ENCODE measurements at regions not wholly inside any gene's neighbourhood (a gene's known extent, or its start where the extent isn't known, plus 50 kb on each side); places are given as distances from the start of the nearest gene placed in this dataset.

DNA sequence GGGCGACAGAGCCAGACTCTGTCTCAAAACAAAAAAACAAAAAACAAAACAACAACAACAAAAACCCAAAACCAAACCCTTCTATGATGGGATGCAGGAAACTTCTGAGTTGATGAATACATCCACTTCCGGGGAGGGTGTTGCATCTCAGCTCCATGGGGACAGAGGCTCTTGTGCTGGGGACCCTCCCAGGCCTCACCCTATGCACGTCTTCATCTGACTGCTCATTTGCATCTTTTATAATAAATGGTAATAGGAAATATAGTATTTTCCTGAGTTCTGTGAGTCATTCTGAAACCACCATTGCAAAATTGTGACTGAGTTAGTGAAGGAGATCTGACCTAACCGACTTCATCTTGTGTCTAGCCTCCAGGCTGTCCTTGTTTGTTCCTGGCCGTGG is 109.5 kb upstream of the SLC28A3 start:
- DNase-seq = no peak

DNA sequence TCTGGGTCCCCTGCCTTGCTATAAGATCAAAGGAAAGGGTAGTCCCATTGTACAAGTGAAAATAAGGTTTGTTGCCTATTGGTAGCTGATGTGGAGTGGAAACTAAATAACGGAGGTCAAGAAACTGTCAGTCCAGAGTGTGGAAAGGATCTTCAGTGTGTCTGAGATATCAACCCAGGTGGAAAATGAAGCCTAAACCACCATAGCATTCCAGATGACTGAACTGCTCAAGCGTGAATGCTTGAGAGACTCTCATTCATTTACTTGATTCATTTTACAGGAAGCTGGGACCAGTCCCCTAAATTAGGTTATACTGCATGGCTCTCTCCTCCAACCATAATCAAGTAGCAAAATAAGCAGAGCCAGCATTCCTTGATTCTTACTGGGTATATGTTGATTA is 116.0 kb upstream of the SLC28A3 start:
- DNase-seq = no peak

DNA sequence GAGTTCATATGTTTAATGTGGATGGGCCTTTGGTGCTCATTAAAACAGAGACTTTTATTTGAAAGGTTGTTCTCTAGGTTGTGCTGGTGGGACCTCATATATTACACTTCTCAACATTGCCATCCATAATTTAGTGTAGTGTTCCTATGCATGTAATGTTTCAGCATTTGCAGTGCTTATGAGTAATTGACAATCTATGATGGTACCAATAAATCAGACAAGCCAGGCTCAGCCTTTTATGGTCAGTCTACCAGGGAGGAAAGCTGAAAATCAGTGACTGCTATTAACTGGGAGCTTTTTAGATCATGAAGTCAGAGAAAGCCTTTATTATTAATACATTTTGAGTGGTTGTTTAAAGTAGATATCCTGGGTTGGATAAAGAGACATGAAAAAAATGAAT is 120.1 kb upstream of the SLC28A3 start:
- DNase-seq = no peak

DNA sequence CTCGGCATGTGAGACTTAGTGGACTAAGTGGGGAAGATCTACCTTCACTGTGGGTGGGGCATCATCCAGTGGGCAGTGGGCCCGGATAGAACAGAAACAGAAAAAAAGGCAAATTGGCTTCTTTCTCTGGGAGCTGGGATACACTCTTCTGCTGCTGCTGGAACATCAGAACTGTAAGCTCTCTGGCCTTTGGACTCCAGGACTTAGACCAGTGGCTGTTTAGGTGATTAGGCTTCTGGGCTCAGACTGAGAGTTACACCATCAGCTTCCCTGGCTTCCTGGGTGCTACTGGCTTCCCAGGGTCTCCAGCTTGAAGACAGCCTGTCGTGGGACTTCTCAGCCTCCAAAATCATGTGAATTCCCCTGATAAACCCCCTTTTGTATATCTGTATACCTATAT is 122.7 kb upstream of the SLC28A3 start:
- DNase-seq = no peak

DNA sequence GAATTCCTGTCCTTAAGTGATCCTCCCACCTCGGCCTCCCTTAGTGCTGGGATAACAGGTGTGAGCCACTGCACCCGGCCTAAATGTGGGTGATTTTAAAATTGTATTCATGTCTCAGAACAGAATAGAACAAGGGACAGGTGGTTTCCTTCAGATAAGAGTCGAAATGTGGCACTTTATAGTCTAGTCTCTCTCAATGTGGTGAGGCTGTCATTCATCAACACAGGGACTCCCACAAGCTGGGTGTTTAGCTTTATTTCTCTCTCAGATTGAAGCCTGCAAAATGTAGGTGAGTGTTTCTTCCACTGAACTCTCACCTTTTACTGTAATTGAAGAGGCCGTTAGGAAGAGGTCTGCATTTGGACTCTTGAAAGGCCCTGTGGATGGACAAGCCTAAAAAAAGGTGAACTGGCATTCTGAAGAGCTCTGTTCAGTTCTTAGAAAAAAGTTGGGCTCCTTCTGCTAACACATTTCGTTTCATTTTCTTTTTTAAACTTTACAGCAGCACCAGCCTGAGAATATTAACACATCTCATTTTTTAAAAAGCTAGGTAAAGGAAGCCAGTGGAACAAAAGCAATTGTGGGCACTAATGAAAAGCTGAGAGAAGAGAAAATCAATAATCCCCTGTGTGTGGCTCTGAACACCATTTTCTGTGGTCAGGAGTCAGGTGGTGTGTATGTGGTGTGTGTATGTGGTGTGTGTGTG is 126.2 kb upstream of the SLC28A3 start:
- DNase-seq = no peak

DNA sequence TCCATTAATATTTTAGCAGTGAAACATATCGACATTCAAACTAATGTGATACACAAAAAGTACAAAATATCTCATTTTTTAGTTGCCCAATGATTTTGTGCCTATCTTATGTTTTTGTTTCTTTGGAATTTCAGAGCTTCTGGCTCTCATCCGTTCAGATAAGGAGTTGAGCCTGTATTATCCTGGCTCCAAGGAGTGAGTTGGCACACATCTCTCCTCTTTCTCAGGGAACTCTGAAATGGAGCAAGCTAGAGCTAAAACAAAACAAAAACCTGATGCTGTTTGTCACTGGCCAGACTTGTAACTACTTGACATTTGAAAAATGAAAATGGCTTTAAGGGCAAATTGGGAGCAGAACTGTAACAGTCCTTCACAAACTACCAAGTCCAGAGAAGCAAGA is 131.3 kb upstream of the SLC28A3 start:
- peak in 1 of 3 donors; percentile 22 for DNase-seq

DNA sequence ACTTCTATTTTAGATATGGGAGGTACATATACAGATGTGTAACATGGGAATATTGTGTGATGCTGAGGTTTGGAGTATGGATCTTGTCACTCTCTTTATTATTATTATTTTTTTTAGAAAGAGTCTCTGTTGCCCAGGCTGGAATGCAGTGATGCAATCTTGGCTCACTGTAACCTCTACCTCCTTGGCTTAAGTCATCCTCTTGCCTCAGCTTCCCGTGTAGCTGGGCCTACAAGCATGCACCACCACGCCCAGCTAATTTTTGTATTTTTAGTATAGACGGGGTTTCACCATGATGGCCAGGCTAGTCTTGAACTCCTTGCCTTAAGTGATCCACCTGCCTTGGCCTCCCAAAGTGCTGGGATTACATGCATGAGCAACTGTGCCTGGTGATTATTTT is 138.4 kb upstream of the SLC28A3 start:
- DNase-seq = no peak

DNA sequence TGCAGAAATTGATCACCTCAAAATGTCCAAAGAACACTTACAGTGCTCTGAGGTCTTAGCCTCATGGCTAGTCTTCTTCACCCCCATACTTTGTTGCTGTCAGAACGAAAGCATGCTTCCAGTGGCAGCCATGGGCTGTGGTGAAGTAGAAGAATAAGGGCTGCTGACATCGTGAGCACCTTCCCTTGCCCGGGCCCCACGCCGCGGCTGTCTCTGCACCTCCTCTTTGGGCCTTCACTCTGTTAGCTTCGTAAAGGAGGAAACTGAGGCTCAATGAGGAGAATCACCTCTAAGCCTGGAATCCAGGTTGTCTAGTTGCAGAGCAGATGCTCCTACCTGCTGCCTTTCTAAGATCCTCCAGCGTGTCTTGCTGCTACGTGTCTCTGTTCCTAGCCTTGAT is 139.5 kb upstream of the SLC28A3 start:
- no peak for DNase-seq

DNA sequence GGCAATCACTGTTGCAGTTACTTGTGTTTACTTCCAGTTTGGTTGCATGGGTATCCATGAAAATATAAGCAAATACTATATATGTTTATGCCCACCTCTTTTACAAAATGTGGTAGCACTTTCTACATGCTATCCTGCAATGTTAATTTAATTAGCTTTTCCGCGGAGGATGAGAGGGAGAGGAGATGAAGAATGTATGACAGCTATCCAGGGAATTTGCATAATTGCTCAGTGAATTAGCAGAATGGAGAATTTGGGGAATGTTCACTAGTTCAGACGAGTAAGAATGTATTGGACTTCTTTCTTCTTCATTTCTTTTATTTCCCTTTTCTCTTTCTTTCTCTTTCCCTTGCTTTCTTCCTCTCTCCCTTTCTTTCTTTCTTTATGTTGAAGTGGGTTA is 140.7 kb upstream of the SLC28A3 start:
- DNase-seq = no peak

DNA sequence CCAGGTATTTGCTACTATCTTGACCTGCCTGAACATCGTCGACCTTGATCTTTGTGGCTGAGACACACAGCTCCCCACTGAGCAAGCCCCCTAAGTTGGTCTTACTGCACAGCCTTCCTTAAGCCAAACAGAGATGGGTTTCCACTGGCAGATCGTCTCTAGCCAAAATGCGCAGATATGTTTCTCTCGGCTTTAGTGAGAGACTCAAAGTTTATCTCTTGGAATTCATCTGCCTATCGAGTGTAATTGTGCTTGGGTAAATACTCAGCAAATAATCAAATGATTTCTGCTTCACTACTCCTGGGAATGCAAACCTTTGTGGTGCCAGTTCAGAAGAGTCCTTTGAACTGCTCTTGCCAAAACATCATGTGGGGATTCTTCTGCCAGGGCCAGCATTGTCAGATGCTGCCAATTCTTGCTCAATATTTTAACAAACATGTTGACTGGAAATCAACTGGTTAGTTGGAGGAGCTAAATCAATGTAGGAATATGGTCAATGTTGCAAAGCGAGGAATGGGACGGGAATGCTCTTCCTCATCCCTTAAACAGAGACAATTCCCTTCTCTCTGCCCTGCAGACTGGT is 141.2 kb upstream of the SLC28A3 start:
- DNase-seq = no peak

DNA sequence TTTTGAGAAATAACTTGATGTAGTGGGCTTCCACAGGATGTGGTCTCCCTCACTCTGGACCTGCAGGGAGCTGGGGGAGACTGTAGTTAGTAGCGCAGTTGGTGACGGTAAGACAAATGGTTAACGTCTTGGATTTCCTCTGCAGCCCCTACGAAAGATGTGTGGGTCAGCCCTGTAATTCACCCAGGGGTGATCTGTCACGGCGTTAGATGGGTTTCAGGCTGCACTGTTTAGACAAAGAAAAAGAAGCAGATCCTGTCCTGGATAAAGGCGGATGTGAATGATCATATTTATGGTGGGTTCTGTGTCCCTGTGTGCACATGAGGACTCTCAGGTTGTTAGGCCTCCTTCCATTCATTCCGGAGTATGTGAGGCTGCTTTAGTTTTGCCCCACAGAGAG is 142.0 kb upstream of the SLC28A3 start:
- DNase-seq = peak in 1 of 3 donors; percentile 2

DNA sequence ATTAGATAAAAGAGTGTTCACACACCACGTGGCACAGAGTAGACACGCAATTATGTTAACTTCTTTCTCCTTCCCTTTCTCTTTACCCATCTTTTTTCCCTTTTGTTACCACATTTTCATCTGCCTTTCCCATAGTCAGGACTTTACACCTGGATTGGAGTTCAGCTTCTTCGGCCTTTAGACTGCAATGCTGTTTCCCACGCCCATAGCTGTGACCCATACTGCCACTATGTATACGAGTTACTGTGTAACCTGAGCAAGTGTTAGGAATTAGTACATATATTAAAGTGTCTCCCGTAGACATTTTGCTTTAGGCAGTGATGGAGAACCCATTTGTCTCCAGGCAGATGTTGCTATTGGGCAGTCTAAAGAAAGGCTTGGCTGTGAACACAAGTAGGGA is 143.6 kb upstream of the SLC28A3 start:
- no peak for DNase-seq

DNA sequence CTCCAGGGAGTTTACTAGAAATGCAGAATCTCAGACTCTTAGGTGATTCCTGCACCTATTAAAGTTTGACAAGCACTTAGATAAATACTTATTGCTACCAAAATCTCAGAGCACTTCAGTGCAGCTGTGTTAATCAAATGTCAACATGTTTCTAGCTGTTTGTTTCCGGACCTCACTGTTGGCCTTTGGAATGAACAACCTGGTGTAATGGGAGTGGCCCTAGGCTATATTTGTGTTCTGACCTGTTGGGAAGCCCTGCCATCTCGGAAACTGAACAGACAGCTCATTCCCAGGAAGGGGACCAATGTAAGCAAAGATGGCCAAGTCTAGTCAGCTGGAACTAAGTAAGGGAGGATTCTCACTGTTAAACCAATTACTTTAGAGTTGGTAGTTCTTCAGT is 145.0 kb upstream of the SLC28A3 start:
- no peak for DNase-seq

DNA sequence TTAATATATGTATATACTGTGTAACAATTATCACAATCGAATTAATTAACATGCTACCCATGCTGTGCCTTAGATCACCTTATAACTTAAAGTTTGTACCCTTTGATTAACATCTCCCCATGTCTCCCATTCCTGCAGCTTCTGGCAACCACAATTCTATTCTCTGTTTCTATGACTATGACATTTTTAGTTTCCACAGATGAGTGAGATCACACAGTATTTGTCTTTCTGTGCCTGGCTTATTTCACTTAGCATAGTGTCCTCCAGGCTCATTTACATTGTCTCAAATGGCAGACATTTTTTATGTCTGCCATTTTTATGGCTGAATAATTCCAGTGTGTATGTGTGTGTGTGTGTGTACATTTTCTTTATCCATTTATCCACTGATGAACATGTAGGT is 146.1 kb upstream of the SLC28A3 start:
- no peak for DNase-seq

DNA sequence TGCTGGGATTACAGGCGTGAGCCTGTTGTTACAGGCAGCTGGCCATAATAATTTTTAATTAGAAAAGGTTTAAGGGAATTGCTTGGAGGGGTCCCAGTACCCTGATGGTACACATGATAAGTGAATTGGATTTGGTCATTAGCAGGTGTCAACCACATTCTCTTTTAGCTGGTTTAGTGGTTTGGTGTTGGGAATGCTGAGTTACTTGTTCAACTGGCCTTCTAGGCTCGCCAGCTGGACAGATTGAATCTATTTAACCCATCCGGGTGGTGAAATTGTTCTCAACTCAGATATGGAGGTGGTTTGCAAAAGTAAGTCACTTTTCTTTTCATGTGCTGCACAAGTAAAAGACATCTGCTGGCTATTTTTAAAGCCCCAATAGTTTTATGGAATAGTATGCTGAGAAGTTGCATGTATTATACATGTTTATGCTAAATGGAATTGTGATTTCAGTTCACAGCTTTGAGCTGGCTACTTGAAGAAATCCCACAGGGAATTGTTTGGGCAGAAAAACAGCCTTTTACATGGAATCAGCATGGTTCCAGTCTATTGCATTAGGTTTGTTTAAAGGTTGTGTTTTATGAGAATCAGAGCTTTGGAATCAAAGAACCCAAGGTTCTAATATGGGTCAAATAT is 149.8 kb upstream of the SLC28A3 start:
- DNase-seq = peak in 1 of 3 donors; percentile 34

DNA sequence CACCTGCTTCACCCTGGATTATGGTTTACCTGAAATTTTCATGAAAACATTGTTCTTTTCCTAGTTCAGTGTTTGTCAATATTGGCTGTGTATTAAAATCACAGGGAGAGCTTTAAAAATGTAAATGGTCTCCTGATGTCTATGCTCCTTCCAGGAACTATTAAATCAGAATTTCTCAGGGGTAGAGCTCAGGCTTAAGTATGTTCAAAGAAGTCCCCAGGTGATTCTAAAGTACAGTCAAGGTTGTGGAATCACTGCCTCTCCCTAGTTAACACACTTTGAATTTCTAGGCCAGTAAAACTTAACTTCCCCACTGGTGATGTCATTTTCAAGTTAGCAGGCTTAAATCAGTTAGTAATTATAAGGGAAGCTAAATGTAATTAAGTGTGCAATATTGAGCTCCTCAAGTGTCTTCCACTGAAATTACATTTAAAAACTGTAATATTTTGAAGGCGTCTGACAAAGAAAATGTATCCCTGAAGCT is 150.3 kb upstream of the SLC28A3 start:
- no peak for DNase-seq

DNA sequence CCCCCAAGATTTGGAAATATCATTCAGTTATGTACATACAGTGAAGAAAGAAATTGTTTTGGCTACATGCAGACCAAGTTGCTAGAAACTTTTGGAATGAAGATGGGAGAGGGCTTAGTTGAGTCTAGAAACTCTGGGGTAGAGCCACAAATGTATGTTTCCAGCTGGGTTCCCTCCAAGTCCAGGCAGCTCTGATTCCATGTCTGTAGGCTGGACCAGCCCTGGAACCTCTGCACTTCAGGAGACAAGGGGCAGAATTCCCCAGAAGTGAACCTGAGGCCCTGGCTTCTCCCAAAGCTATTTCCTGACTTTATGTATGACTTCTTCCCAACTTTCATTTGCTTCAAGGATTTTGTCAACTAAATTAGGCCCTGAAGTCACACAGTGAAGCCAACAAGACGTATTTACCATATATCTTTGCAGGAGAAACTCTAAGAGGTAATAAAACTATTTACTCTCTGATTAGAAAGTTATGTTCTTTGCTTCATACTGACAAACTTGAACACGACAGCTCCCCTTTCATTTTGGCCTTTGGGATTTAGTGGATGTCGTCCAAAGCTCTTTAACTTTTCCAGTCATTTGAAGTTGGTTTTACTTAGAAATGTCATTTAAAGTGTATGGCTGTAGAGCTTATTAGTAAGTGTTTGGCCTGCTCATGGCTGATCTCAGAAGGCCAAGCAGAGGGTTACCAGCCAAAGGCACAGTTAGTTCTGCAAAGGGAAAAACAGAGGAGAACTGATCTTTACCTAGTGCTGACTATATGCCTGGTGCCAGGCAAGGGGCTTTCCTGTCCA is 152.0 kb upstream of the SLC28A3 start:
- DNase-seq = peak in 2 of 3 donors; percentile 39 to 67

DNA sequence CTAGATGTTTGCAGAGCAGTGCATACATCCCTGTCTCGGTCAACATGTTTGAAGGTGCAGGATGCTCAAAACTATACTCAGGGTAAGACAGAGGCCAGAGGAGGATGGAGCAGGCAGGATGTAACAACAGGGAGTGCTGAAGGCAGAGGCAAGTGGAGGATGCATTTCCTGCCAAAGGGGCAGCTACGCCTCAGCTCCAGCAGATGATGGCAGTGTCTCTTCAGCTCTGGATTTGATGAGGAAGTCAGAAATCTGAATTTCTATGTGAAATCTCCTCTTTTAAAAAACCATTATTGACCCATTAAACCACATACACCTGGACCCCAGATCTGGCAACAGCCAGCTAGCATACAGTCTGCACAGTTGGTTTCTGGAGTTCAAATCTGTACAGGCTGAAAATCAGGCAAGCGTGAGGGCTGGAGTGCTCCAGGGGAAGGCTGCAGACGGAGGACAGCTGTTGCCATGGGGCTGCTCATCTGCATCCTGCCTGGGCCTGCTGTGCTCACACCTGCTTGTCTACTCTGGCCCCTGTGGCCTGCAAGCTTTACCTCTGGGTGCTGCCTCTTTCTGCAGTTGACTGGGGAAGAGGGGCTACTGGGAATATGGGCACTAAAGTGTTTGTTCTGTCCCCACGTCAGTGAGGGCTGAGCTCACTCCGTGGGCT is 152.9 kb upstream of the SLC28A3 start:
- DNase-seq = peak in 1 of 3 donors; percentile 40

DNA sequence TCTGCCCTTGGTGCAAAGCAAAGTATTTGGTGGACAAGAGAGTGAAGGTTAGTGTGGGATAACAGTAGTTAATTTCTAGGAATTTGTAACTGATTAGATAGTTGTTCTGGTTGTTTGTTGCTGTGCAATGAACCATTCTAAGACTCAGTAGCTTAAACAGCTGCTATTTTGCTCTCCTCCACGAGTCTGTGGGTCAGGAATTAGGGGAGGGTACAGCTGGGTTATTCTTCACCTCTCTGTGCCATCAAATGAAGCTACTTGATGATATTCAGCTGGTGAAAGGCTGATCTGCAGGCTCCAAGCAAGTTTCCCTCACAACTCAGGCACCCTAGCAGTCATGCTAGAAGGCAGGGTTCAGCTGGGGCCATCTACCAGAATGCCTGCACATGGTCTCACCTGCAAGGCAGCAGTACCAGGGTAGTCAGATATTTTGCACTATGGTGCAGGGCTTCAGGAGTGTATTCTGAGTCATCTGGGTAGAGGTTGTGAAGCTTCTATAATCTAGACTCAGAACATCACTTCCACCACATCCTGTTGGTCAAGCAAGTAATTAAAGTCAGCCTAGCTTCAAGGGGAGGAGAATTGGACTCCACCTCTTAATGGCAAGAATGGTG is 159.5 kb upstream of the SLC28A3 start:
- no peak for DNase-seq

DNA sequence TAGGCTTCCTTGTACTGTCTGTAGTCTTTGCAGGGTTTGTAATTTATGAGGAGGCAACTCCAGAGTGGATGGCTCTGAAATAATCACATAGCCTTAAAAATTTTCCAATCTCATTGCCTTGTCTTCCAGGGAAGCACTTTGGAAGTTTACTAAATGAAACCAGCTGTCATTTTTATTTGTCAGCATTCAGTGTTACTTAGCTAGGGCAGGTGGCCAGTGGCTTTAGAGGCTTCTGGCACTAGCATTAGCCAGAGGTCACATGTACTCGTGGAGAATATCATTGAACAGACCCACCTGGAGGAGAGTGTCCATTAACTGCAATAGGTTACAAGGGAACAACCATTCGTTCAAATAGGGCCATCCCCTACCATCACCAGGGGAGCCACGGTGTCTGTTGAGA is 160.3 kb upstream of the SLC28A3 start:
- DNase-seq = peak in 2 of 3 donors; percentile 29 to 61

DNA sequence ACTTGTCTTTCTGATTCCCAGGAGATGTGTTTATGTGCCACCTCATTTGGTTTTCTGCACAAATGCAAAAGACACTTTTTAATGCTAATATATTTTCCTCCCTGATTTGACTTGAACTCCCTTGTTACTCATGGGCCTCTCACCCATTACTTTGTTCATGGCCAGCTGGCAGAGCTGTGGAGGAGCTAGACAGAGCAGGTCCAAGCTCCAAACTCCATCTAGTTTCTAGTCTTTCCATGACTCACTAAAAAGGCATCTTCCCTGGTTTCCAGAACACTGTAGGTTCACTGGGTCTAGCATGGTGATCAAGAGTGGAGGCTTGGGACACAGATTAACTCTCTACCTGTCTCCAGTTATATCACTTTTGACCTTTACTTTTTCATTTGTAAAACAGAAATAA is 161.0 kb upstream of the SLC28A3 start:
- peak in 1 of 3 donors; percentile 20 for DNase-seq
